Astrocyte (in vitro differentiated cells and primary cell): ENCODE measurements at regions not wholly inside any gene's neighbourhood (a gene's known extent, or its start where the extent isn't known, plus 50 kb on each side); places are given as distances from the start of the nearest gene placed in this dataset.

Experiments
- DNase-seq: peaks from one replicate; pipeline ENCODE4 v3.0.0-alpha.2; 2010; ENCODE audit warnings: low read depth
- FAIRE-seq: peaks from 2 replicates; lab custom pipeline; 2011; peaks lifted over from hg19 to GRCh38; lab: Jason Lieb, UNC
- H2AFZ ChIP-seq: 2 replicates; pipeline ENCODE4 v1.6.0; 2012; ENCODE audit warnings: low read depth, low read length, inconsistent platforms
- H3K27ac ChIP-seq: 2 replicates; pipeline ENCODE4 v1.5.1; 2011; ENCODE audit warnings: low read depth, low read length, inconsistent platforms
- H3K27me3 ChIP-seq: 2 replicates; pipeline ENCODE4 v1.6.0; 2011; ENCODE audit warnings: low read length, inconsistent platforms; ENCODE audit not compliant: insufficient read depth
- H3K36me3 ChIP-seq: 2 replicates; pipeline ENCODE4 v1.5.1; 2011; ENCODE audit warnings: low read length, inconsistent platforms; ENCODE audit not compliant: insufficient read depth
- H3K4me1 ChIP-seq: 2 replicates; pipeline ENCODE4 v1.5.1; 2011; ENCODE audit warnings: low read length, inconsistent platforms; ENCODE audit not compliant: insufficient read depth
- H3K4me2 ChIP-seq: 2 replicates; pipeline ENCODE4 v1.6.0; 2012; ENCODE audit warnings: low read length, inconsistent platforms
- H3K4me3 ChIP-seq: 2 replicates; pipeline ENCODE4 v1.5.1; 2011; ENCODE audit warnings: low read depth, mild to moderate bottlenecking, low read length, inconsistent platforms; ENCODE audit not compliant: insufficient read depth
- H3K79me2 ChIP-seq: 2 replicates; pipeline ENCODE4 v1.6.0; 2012; ENCODE audit warnings: mild to moderate bottlenecking, low read length, inconsistent platforms; ENCODE audit not compliant: insufficient read depth
- H3K9ac ChIP-seq: 2 replicates; pipeline ENCODE4 v1.6.0; 2012; ENCODE audit warnings: mild to moderate bottlenecking, low read length, inconsistent platforms
- H3K9me3 ChIP-seq: 2 replicates; pipeline ENCODE4 v1.5.1; 2012; ENCODE audit warnings: low read depth, mild to moderate bottlenecking, low read length, inconsistent platforms; ENCODE audit not compliant: insufficient read depth
- H4K20me1 ChIP-seq: 2 replicates; pipeline ENCODE4 v1.6.0; 2012; ENCODE audit warnings: low read length, inconsistent platforms; ENCODE audit not compliant: insufficient read depth
- H3K27ac Mint-ChIP-seq: one replicate; pipeline ENCODE4 v1.8.0; 2021; ENCODE audit warnings: mild to moderate bottlenecking, mixed read lengths; ENCODE audit not compliant: unreplicated experiment
- H3K27me3 Mint-ChIP-seq: one replicate; pipeline ENCODE4 v1.8.0; 2021; ENCODE audit warnings: low read depth, mixed read lengths; ENCODE audit not compliant: unreplicated experiment
- H3K36me3 Mint-ChIP-seq: one replicate; pipeline ENCODE4 v1.8.0; 2021; ENCODE audit warnings: low read depth, mixed read lengths; ENCODE audit not compliant: unreplicated experiment
- H3K4me1 Mint-ChIP-seq: one replicate; pipeline ENCODE4 v1.8.0; 2021; ENCODE audit warnings: low read depth, mixed read lengths; ENCODE audit not compliant: unreplicated experiment
- H3K4me3 Mint-ChIP-seq: one replicate; pipeline ENCODE4 v1.8.0; 2021; ENCODE audit warnings: mild to moderate bottlenecking, moderate library complexity, mixed read lengths; ENCODE audit not compliant: unreplicated experiment
- H3K9me3 Mint-ChIP-seq: one replicate; pipeline ENCODE4 v1.8.0; 2021; ENCODE audit warnings: mild to moderate bottlenecking, mixed read lengths; ENCODE audit not compliant: unreplicated experiment
- EZH2 ChIP-seq: IDR thresholded peaks from 2 replicates; pipeline ENCODE4 v1.6.1; 2012; ENCODE audit warnings: mild to moderate bottlenecking, low read length, inconsistent platforms; ENCODE audit not compliant: insufficient read depth
- TF ChIP-seq, protein P1 (sequence below): IDR thresholded peaks from 2 replicates; pipeline ENCODE4 v1.5.1; 2011; ENCODE audit warnings: low read depth, mild to moderate bottlenecking, inconsistent platforms, low read length, moderate library complexity; ENCODE audit not compliant: insufficient read depth

DNA sequence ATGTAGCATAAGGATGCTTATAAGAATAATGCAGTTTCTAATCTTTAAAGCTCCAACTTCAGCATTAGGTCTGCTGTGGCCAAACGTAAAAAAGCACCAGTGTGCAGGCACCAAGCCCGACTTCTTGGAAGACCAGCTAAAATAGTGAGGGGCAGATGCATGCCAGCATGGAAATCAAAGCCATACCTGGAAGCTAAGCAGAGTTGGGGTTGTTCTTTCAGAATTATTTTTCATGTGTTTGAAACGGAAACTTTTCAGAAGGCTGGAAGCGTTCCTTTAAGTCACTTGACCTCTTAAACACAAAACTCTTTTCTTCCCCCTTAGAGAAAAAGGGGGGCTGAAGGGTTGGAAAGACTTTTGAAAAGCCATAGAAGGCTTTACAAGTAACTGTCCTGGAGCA is 329.2 kb upstream of the C1orf87 start:
- Mint-ChIP-seq H3K4me1 (no peaks in the 10 kb centered on the region), H3K27ac (no peak overlapping the region), H3K36me3 (no peaks in the 10 kb centered on the region), H3K27me3 (peaks cover 4% of the 10 kb centered on the region), H3K9me3 (no peaks in the 10 kb centered on the region), H3K4me3 (no peak overlapping the region)
- Histone ChIP-seq H3K27me3 (no peaks in the 10 kb centered on the region), H3K4me3 (no peak overlapping the region), H4K20me1 (no peaks in the 10 kb centered on the region), H3K9ac (no peak overlapping the region), H3K4me1 (no peaks in the 10 kb centered on the region), H3K36me3 (no peaks in the 10 kb centered on the region), H3K27ac (no peak overlapping the region), H2AFZ (no peak overlapping the region), H3K79me2 (no peaks in the 10 kb centered on the region), H3K9me3 (no peaks in the 10 kb centered on the region), H3K4me2 (no peak overlapping the region)
- FAIRE-seq (no peak), DNase-seq (no peak)
- TF ChIP-seq, protein P1, sequence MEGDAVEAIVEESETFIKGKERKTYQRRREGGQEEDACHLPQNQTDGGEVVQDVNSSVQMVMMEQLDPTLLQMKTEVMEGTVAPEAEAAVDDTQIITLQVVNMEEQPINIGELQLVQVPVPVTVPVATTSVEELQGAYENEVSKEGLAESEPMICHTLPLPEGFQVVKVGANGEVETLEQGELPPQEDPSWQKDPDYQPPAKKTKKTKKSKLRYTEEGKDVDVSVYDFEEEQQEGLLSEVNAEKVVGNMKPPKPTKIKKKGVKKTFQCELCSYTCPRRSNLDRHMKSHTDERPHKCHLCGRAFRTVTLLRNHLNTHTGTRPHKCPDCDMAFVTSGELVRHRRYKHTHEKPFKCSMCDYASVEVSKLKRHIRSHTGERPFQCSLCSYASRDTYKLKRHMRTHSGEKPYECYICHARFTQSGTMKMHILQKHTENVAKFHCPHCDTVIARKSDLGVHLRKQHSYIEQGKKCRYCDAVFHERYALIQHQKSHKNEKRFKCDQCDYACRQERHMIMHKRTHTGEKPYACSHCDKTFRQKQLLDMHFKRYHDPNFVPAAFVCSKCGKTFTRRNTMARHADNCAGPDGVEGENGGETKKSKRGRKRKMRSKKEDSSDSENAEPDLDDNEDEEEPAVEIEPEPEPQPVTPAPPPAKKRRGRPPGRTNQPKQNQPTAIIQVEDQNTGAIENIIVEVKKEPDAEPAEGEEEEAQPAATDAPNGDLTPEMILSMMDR: no peak
- TF ChIP-seq EZH2: no peak

GRCh38 chr1:60402216-60402615 is 328.6 kb upstream of the C1orf87 start:
- no peak overlapping the region for H3K4me3 Mint-ChIP-seq
- TF ChIP-seq, protein P1: no peak
- no peak for TF ChIP-seq EZH2
- no peaks in the 10 kb centered on the region for H3K4me1 Mint-ChIP-seq
- Histone ChIP-seq H3K9ac (no peak overlapping the region), H2AFZ (no peak overlapping the region), H3K4me1 (no peaks in the 10 kb centered on the region), H3K36me3 (no peaks in the 10 kb centered on the region), H3K4me3 (no peak overlapping the region), H3K27ac (no peak overlapping the region), H3K79me2 (no peaks in the 10 kb centered on the region), H4K20me1 (no peaks in the 10 kb centered on the region), H3K9me3 (no peaks in the 10 kb centered on the region), H3K27me3 (no peaks in the 10 kb centered on the region), H3K4me2 (no peak overlapping the region)
- DNase-seq (no peak), FAIRE-seq (no peak)
- H3K36me3 Mint-ChIP-seq: no peaks in the 10 kb centered on the region
- no peak overlapping the region for H3K27ac Mint-ChIP-seq
- H3K27me3 Mint-ChIP-seq: peaks cover 4% of the 10 kb centered on the region
- no peaks in the 10 kb centered on the region for H3K9me3 Mint-ChIP-seq

GRCh38 chr1:60394436-60394835 is 320.9 kb upstream of the C1orf87 start:
- Histone ChIP-seq H3K27ac (no peak overlapping the region), H3K4me2 (no peak overlapping the region), H3K4me1 (no peaks in the 10 kb centered on the region), H3K36me3 (no peaks in the 10 kb centered on the region), H3K4me3 (no peak overlapping the region), H4K20me1 (no peaks in the 10 kb centered on the region), H3K9ac (no peak overlapping the region), H3K79me2 (no peaks in the 10 kb centered on the region), H3K27me3 (no peaks in the 10 kb centered on the region), H3K9me3 (no peaks in the 10 kb centered on the region), H2AFZ (no peak overlapping the region)
- H3K4me1 Mint-ChIP-seq: no peaks in the 10 kb centered on the region
- H3K27me3 Mint-ChIP-seq: peaks cover 2% of the 10 kb centered on the region
- H3K4me3 Mint-ChIP-seq: no peak overlapping the region
- DNase-seq (peak; percentile 71), FAIRE-seq (no peak)
- no peak overlapping the region for H3K27ac Mint-ChIP-seq
- TF ChIP-seq, protein P1: no peak
- TF ChIP-seq EZH2: no peak
- no peaks in the 10 kb centered on the region for H3K36me3 Mint-ChIP-seq
- H3K9me3 Mint-ChIP-seq: no peaks in the 10 kb centered on the region
